Panc1 (cell line): ENCODE measurements at regions not wholly inside any gene's neighbourhood (a gene's known extent, or its start where the extent isn't known, plus 50 kb on each side); places are given as distances from the start of the nearest gene placed in this dataset.

Experiments used
- POLR2AphosphoS5 ChIP-seq: IDR thresholded peaks from 2 replicates; pipeline ENCODE4 v1.6.1; 2012; ENCODE audit warnings: mild to moderate bottlenecking, low read depth, low read length, moderate library complexity
- TCF7L2 ChIP-seq: IDR thresholded peaks from 2 replicates; pipeline ENCODE4 v1.6.1; 2011; ENCODE audit warnings: mild to moderate bottlenecking, low read depth, low read length, inconsistent platforms
- TF ChIP-seq, protein P1 (sequence below): fragments of 450-650 bp; IDR thresholded peaks from 2 replicates; pipeline ENCODE4 v1.5.1; 2017; ENCODE audit warnings: mild to moderate bottlenecking

DNA sequence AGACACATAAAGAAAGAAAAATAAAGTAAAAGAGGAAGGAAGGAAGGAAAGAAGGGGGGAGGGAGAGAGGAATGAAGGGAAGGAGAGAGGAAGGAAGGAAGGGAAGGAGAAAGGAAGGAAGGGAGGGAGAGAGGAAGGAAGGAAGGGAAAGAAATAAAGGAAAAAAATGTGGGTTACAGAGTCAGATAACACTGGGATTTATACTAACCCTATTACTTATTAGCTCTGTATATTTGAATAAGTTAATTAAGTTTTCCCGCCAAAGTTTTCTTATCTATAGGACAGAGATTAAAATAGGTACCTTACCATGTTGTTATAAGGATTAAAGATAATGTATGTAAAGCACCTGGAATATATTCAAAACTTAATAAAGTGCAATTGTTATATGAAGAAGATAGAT is 439.3 kb upstream of the KCNMB2 start:
- TF ChIP-seq, protein P1, sequence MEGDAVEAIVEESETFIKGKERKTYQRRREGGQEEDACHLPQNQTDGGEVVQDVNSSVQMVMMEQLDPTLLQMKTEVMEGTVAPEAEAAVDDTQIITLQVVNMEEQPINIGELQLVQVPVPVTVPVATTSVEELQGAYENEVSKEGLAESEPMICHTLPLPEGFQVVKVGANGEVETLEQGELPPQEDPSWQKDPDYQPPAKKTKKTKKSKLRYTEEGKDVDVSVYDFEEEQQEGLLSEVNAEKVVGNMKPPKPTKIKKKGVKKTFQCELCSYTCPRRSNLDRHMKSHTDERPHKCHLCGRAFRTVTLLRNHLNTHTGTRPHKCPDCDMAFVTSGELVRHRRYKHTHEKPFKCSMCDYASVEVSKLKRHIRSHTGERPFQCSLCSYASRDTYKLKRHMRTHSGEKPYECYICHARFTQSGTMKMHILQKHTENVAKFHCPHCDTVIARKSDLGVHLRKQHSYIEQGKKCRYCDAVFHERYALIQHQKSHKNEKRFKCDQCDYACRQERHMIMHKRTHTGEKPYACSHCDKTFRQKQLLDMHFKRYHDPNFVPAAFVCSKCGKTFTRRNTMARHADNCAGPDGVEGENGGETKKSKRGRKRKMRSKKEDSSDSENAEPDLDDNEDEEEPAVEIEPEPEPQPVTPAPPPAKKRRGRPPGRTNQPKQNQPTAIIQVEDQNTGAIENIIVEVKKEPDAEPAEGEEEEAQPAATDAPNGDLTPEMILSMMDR, result no peak
- TF ChIP-seq POLR2AphosphoS5 (no peak), TCF7L2 (no peak)
